SK-N-SH (cell line): ENCODE measurements at regions not wholly inside any gene's neighbourhood (a gene's known extent, or its start where the extent isn't known, plus 50 kb on each side); places are given as distances from the start of the nearest gene placed in this dataset.
"Not testable (repeated sequence)": the region's sequence is repeated elsewhere in the genome, so short reads cannot be mapped to it uniquely, and the experiment has no call there.

ENCODE experiments used
- EP300 ChIP-seq, 2 experiments: IDR thresholded peaks; 2 replicates each; pipeline versions ENCODE4 v1.4.0 to v1.6.1; 2012; ENCODE audit warnings: borderline replicate concordance in 1 of 2, low read depth in 1 of 2, low read length in 1 of 2
- NRF1 ChIP-seq: IDR thresholded peaks from 2 replicates; pipeline ENCODE4 v1.6.1; 2012; ENCODE audit warnings: low read depth, mild to moderate bottlenecking, low read length
- TCF12 ChIP-seq: IDR thresholded peaks from 2 replicates; pipeline ENCODE4 v1.4.0; 2012

DNA sequence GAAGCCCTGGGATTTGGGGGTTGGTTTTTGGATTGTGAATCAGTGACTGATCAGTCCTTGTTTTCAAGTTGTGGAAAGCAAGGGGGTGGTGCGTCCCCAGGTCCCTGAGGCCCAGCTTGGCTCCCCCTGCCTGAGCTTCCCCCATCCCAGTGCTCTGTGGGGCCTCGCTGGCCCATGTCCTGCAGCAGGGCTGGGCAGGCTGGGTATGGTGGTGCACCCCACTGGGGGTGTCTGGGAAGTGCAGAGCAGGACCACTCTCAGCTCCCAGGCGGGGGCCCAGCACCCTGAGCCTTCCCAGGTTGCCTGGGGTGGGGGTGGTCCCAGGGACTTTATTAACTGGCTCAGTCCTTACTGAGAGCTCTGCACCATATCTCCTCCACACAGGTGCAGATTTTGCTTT lies 483.3 kb downstream of the TUBA3C start:
- not testable (repeated sequence) for TF ChIP-seq TCF12; EP300 (IDR thresholded peaks at IDR 0.05; ENCODE audit: borderline replicate concordance in 1 of 2, low read depth in 1 of 2, low read length in 1 of 2); NRF1
